GM18520 (cell line): ENCODE measurements at regions not wholly inside any gene's neighbourhood (a gene's known extent, or its start where the extent isn't known, plus 50 kb on each side); places are given as distances from the start of the nearest gene placed in this dataset.

ENCODE experiments used
- ATAC-seq: cut with Tn5 transposase; IDR thresholded peaks from one replicate; pipeline ENCODE4 v1.9.1; 2021; ENCODE audit not compliant: unreplicated experiment

GRCh38 chr2:8576525-8577167, 105.2 kb upstream of the ID2 start:
- no peak for ATAC-seq

DNA sequence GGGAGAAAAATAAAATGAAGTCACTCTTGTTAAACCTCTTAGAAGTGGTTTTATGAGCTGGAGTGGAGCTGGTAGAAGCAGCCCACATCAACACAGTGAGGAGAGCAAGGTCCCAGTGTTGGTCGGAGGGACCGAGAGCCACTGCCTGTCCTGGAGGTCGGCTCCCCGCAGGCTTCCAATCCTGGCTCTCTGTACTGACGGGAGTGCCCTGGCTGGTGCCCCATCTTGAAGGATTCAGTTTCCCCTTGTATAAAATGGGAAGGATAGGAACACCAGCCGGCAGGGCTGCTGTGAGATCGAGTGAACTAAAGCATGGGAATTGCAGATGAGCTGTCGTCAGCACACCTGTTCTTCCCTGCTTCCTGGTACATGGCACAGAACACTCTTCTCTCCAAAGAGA, 104.3 kb upstream of the ID2 start:
- no peak for ATAC-seq

DNA sequence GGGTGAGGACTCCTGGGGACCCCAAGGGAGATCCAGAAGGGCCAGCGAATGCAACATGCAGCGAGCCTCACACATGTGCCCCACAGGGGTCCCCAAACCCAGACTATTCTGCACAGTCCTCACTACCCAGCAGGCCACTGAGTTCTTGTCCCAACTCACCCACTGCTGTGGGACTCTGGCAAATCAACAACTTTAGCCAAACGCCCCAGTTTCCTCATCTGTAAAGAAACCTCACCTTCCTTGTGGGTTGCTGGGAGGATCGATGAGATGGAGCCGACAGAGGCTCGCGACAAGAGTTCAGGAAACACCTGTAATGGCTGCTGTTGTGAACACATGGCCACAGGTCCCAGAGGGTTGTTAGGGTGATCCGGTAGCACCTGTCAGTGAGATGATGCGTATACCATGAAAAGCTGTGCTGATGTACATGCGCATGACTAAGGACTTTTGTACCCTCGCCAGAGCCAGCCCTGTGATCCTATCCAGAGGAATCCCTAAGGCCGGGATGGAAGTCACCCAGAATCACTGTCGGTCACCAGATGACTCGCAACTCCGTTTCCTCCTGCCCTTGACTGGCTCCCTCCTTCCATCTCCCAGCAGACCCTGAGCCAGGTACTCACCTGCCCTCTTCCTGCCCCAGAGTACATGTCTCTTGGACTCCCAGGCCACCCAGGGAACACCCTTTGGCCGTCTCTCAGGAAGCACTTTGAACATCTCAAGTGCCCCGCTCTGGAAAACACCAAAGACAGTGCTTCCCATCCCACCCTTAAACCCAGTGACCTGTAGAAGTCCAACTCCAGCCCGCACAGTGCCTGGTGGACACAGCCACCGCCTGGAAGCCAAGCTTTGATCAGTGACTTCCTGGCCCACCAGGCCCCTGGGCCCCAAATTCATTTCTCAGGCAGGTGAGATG, 103.3 kb upstream of the ID2 start:
- ATAC-seq, result no peak

- ATAC-seq, result no peak
Measured at GRCh38 chr2:8579485-8580085, 102.3 kb upstream of the ID2 start.

DNA sequence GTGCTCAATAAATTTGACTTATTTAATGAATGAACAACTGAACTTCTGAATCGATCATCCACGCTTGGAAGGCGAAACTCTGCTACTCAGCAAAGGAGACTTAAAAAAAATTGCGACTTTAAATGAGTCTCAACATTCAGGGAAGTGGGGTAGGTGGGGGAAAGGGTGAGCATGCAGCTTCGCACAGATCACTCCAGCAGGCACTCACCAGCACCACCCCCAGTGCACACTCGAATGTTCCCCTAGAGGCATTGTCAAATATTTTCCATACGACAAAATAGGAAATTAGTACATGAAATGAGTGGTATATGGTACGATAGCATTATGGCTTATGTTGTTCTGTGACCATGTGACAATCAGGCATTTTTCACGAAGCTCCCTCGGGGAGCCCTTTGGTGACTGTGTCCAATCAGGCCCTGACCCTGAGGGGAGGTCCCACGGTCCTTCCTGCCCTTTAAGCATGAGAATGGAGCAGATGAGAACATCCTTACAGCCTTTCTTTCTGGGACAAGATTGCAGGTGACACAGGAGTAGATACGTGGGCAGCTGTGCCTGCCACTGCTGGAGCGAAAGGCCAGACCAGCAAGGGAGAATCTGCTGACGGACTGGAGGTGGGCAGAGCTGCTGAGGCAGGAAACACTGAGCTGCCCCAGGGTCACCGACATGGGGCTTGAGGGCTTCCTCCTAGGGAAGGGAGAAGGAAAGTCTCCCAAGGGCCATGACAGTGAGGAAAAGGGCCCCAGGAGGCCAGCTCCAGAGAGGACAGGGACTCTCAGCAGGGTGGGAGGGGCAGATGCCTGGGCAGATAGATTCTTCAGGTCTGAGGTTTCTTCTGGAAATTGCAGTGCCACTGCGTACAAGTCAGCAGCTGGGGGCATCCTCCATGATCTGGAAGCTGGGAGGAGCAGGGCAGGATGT, 101.3 kb upstream of the ID2 start:
- ATAC-seq, result no peak

DNA sequence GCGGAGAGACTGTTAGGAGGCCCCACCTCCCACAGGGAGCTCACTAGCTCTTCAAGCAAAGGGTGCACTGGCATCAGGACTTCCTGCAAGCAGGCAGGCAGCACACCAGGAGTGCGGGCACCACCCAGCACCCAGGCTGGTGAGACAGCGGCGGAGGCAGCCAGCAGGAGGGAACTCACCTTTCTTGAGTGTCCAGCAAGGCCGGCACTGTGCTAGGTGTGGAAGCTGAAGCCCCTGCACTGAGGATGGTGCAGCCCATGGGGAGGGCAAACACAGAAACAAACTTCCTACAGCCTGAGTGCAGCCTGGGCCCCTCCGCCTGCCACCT, 100.7 kb upstream of the ID2 start:
- ATAC-seq, result no peak

- ATAC-seq, result no peak
Measured at GRCh38 chr2:8581601-8582041, 100.2 kb upstream of the ID2 start.

DNA sequence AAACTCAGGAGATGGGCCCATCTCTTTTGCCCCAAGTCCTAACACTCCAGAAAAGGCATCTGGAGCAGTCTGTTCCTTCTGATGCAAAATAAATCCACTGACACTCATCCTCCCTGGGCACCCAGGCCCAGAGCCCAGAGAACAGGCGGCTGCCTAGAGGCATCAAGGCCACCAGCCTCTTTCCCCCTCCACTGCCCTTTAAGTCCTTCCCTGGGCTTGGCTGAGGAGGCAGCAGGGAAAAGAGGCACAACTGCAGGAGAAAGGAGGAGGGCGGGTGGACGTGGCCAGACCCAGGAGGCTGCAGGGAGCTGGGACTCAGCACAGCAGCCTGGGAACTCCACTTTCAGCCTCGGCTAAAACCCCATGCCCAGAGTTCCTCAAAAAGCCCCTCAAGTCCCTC, 99.7 kb upstream of the ID2 start:
- ATAC-seq, result no peak

DNA sequence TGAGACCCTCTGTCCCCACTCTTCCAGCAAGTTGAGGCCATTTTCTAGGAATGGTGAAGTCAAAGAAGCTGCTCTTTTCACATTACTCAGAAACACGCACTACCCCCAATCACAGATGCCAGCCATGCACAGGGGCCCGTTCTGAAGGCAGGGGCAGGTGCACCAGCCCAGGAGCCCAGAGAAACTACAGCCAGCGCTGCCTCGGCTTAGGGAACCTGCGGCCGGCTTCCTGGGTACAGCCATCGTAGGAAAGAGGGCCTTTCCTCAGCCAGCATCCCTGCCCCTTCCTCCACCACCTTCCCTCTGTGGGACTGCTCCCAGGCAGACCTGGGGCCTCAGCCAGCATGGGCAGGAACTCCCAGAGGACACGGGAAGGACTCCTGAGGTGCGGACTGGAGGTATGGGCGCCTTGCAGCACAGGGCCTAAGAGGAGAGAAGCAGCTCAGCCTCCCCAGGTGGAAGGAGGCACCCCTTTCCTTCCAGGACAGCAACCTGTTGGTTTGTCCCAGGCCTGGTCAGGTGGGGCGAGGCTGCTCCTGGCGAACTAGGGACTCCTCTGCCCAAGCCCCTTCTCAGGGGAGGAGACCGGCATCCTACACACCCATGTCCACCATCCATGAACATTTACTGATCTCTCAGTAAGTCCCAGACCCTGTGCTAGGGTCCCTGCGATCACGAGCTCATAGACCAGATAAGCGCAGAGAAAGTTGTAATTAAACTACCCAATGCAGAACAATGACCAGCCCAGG, 99.0 kb upstream of the ID2 start:
- no peak for ATAC-seq

GRCh38 chr2:8583400-8584173, 98.3 kb upstream of the ID2 start:
- ATAC-seq, result peak; percentile 59

DNA sequence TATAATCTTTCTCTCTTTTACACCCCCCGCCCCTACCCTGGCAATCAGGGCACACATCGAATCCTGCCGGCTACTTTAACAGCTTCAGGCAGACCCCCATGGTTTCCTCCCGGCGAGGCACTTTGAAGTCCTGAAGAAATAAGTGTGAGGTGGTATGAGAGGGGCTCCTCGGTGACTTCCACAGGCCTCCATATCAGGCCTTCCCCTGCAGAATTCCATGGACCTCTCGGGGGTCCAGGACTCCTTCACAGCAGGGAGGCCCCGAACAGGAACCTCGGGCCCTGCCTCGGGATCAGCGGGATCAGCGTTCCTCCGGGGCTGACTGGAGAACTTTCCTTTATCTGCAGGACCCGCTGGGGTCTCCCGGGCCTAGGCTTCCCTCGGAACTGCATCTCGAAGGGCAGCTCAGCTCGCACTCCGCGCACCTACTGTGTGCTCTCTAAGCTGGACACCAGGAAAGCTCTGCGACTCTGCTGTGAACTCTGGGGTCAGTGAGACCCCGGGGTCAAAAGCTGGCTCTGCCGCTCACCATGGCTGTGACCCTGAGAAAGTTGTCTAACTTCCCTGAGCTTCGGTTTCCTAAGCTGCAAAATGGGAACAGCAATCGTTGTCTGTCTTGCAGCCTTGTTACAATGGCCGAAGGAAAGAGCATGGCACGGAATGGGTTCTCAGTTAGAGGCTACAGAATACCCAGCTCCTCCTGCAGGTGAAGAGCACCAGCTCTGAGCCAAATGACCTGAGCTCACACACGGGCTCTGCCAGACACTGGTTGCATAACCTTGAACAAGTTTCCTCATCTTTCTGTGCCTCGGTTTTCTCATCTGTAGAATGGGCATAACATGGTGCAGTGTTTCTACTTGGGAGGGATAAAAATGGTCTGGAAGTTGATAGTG, 97.4 kb upstream of the ID2 start:
- no peak for ATAC-seq

DNA sequence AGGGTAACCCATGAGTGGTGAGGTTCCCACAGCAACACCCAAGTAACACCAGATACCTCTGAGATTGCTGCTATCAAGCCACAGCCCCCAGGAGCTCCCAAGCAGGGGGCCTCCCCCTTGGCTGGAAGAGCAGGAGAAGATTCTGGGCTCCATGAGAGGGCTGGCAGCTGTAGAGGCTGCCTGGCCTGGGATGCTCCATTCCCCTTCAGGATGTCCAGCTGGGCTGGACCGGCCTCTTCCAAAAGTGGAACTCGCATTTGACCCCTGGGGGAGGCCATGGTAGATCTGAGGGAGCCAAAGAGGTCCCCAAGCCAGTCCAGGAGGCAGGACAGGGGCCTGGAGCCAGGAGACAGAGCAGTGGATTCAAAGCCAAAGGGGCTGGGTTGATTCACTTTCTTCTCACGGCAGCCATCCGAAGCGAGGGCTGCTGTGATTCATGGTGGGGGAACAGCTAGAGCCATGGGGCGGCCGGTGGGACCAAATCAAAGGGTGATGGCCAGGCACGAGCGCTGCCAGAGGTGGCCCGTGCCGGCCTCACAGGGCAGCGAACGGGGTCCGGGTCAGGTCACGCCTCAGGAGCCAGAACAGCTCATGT, 95.3 kb upstream of the ID2 start:
- no peak for ATAC-seq

GRCh38 chr2:8587251-8587791, 94.5 kb upstream of the ID2 start:
- no peak for ATAC-seq

- ATAC-seq, result no peak
Measured at GRCh38 chr2:8587920-8588830, 93.7 kb upstream of the ID2 start.

GRCh38 chr2:8588831-8589191, 93.0 kb upstream of the ID2 start:
- no peak for ATAC-seq

DNA sequence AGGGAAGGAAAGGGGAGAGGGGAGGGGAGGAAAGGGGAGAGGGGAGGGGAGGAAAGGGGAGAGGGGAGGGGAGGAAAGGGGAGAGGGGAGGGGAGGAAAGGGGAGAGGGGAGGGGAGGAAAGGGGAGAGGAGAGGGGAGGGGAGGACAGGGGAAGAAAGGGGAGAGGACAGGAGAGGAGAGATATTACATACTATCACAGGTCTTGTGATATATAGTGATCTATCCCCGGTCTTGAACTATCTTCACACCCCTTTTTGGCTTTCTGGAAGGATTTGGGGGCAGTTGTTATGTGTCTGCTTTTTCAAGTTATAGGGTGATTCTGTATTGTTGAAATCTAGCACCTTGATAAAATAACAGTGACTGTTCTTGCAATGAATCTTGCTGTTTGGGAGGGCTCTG, 92.1 kb upstream of the ID2 start:
- no peak for ATAC-seq

- ATAC-seq, result no peak
Measured at GRCh38 chr2:8590938-8591337, 90.9 kb upstream of the ID2 start.
